NB4 (cell line): ENCODE measurements at regions not wholly inside any gene's neighbourhood (a gene's known extent, or its start where the extent isn't known, plus 50 kb on each side); places are given as distances from the start of the nearest gene placed in this dataset.

Experiments
- DNase-seq: peaks from one replicate; pipeline ENCODE4 v3.0.0; 2010; ENCODE audit warnings: low read depth
- H3K4me3 ChIP-seq: one replicate; pipeline ENCODE4 v1.5.1; 2011; ENCODE audit warnings: mild to moderate bottlenecking, low read depth, low read length, moderate library complexity
- CTCF ChIP-seq: IDR thresholded peaks from one replicate; pipeline ENCODE4 v1.5.1; 2012; ENCODE audit warnings: low read depth, low read length
- MAX ChIP-seq: IDR thresholded peaks from 2 replicates; pipeline ENCODE4 v1.6.1; 2011; ENCODE audit warnings: low read depth, low read length
- MYC ChIP-seq: IDR thresholded peaks from 2 replicates; pipeline ENCODE4 v1.6.1; 2011; ENCODE audit warnings: low read depth, low read length
- POLR2A ChIP-seq: IDR thresholded peaks from 2 replicates; pipeline ENCODE4 v1.6.1; 2011; ENCODE audit warnings: mild to moderate bottlenecking; ENCODE audit not compliant: insufficient read length; ENCODE audit errors: extremely low read depth

- no peak for DNase-seq
- no peak overlapping the region for H3K4me3 ChIP-seq
- TF ChIP-seq MAX (no peak), CTCF (no peak), POLR2A (no peak), MYC (no peak)
Measured at GRCh38 chrX:33817266-33817665, 314.8 kb downstream of the FAM47A start.

GRCh38 chrX:33808636-33809035 lies 323.5 kb downstream of the FAM47A start:
- TF ChIP-seq POLR2A = no peak
- DNase-seq = no peak
- H3K4me3 ChIP-seq = no peak overlapping the region

GRCh38 chrX:33784548-33784947 lies 347.6 kb downstream of the FAM47A start:
- no peak for DNase-seq
- TF ChIP-seq MYC = no peak
- TF ChIP-seq CTCF = no peak
- TF ChIP-seq POLR2A = no peak
- no peak for TF ChIP-seq MAX
- H3K4me3 ChIP-seq = no peak overlapping the region

GRCh38 chrX:33741807-33742206 lies 390.3 kb downstream of the FAM47A start:
- DNase-seq = no peak
- no peak overlapping the region for H3K4me3 ChIP-seq
- TF ChIP-seq POLR2A (no peak), MAX (no peak), CTCF (no peak), MYC (no peak)

- H3K4me3 ChIP-seq = no peak overlapping the region
- TF ChIP-seq MAX = no peak
- no peak for DNase-seq
Measured at GRCh38 chrX:33735182-33735581, 396.9 kb downstream of the FAM47A start.

- H3K4me3 ChIP-seq = no peak overlapping the region
- no peak for DNase-seq
- no peak for TF ChIP-seq MYC
- no peak for TF ChIP-seq CTCF
- TF ChIP-seq MAX = no peak
- no peak for TF ChIP-seq POLR2A
Measured at GRCh38 chrX:33726281-33727160, 405.6 kb downstream of the FAM47A start.
